Neural cell (in vitro differentiated cells): ENCODE measurements at regions not wholly inside any gene's neighbourhood (a gene's known extent, or its start where the extent isn't known, plus 50 kb on each side); places are given as distances from the start of the nearest gene placed in this dataset.

ENCODE experiments used
- H2AFZ ChIP-seq: fragments of 200-600, 300-800 bp; sonication (generic), shearing (Covaris generic); 2 replicates; pipeline ENCODE4 v1.6.0; 2014; ENCODE audit warnings: low read depth, mild to moderate bottlenecking, antibody characterized with exemption, low read length, moderate library complexity
- H3F3A ChIP-seq: fragments of 200-600 bp; shearing (Covaris generic); 2 replicates; pipeline ENCODE4 v1.6.1; 2016; ENCODE audit warnings: mild to moderate bottlenecking, moderate library complexity, mixed read lengths, antibody characterized with exemption, low read length; ENCODE audit not compliant: insufficient read depth, poor library complexity, severe bottlenecking
- H3K27ac ChIP-seq: fragments of 200-600, 300-800 bp; sonication (generic), shearing (Covaris generic); 2 replicates; pipeline ENCODE4 v1.5.1; 2014; ENCODE audit warnings: mild to moderate bottlenecking, low read length, moderate library complexity
- H3K27me3 ChIP-seq: fragments of 300-800, 200-600 bp; sonication (generic), shearing (Covaris generic); 2 replicates; pipeline ENCODE4 v1.6.0; 2014; ENCODE audit warnings: mild to moderate bottlenecking, low read depth, low read length, moderate library complexity; ENCODE audit not compliant: insufficient read depth
- H3K36me3 ChIP-seq: fragments of 300-800, 200-600 bp; sonication (generic), shearing (Covaris generic); 2 replicates; pipeline ENCODE4 v1.5.1; 2014; ENCODE audit warnings: mild to moderate bottlenecking, antibody characterized with exemption, low read length, moderate library complexity; ENCODE audit not compliant: insufficient read depth
- H3K4me2 ChIP-seq: fragments of 300-800, 200-600 bp; sonication (generic), shearing (Covaris generic); 2 replicates; pipeline ENCODE4 v1.6.0; 2014; ENCODE audit warnings: mild to moderate bottlenecking, low read length
- H3K4me3 ChIP-seq: fragments of 300-800, 200-600 bp; sonication (generic), shearing (Covaris generic); 2 replicates; pipeline ENCODE4 v1.5.1; 2014; ENCODE audit warnings: mild to moderate bottlenecking, low read length, moderate library complexity
- H3K79me2 ChIP-seq: fragments of 200-600 bp; shearing (Covaris generic); replicated peaks from 2 replicates; pipeline ENCODE4 v1.6.0; 2014; ENCODE audit warnings: mild to moderate bottlenecking, low read length, moderate library complexity; ENCODE audit not compliant: insufficient read depth
- H3K9ac ChIP-seq: fragments of 300-800, 200-600 bp; sonication (generic), shearing (Covaris generic); 2 replicates; pipeline ENCODE4 v1.6.1; 2016; ENCODE audit warnings: mild to moderate bottlenecking, low read length, mixed read lengths
- H3K9me2 ChIP-seq: fragments of 200-600 bp; shearing (Covaris generic); 2 replicates; pipeline ENCODE4 v1.6.1; 2016; ENCODE audit warnings: mild to moderate bottlenecking, low read length, mixed read lengths; ENCODE audit not compliant: insufficient read depth
- H3K9me3 ChIP-seq: fragments of 200-600, 300-800 bp; sonication (generic), shearing (Covaris generic); 2 replicates; pipeline ENCODE4 v1.6.1; 2016; ENCODE audit warnings: mild to moderate bottlenecking, mixed run types, low read length, moderate library complexity, mixed read lengths
- H4K20me1 ChIP-seq: fragments of 200-600 bp; shearing (Covaris generic); 2 replicates; pipeline ENCODE4 v1.6.1; 2016; ENCODE audit warnings: mild to moderate bottlenecking, mixed run types; ENCODE audit not compliant: insufficient read depth
- EP300 ChIP-seq: fragments of 450-650 bp; conservative IDR thresholded peaks from 2 replicates; pipeline ENCODE4 v1.6.1; 2014; ENCODE audit warnings: antibody characterized with exemption, mild to moderate bottlenecking, moderate library complexity; ENCODE audit not compliant: poor library complexity, severe bottlenecking
- EZH2 ChIP-seq: fragments of 200-600, 300-800 bp; shearing (Covaris generic), sonication (generic); IDR thresholded peaks from 2 replicates; pipeline ENCODE4 v1.6.1; 2014; ENCODE audit warnings: antibody characterized with exemption, low read length, borderline replicate concordance, mild to moderate bottlenecking; ENCODE audit not compliant: insufficient read depth, poor library complexity, severe bottlenecking
- MXI1 ChIP-seq: fragments of 450-650 bp; conservative IDR thresholded peaks from 2 replicates; pipeline ENCODE4 v1.6.1; 2014; ENCODE audit warnings: antibody characterized with exemption, mild to moderate bottlenecking; ENCODE audit not compliant: poor library complexity, severe bottlenecking
- POLR2AphosphoS5 ChIP-seq: IDR thresholded peaks from 2 replicates; pipeline ENCODE4 v1.6.1; 2012
- RAD21 ChIP-seq: fragments of 450-650 bp; conservative IDR thresholded peaks from 2 replicates; pipeline ENCODE4 v1.6.1; 2014; ENCODE audit warnings: antibody characterized with exemption, mild to moderate bottlenecking, moderate library complexity
- SMC3 ChIP-seq: fragments of 450-650 bp; conservative IDR thresholded peaks from 2 replicates; pipeline ENCODE4 v1.6.1; 2014; ENCODE audit warnings: antibody characterized with exemption, mild to moderate bottlenecking, moderate library complexity; ENCODE audit not compliant: poor library complexity
- TAF1 ChIP-seq: IDR thresholded peaks from 2 replicates; pipeline ENCODE4 v1.6.1; 2012; ENCODE audit warnings: low read depth
- TF ChIP-seq, protein P1 (sequence below): fragments of 450-650 bp; IDR thresholded peaks from 2 replicates; pipeline ENCODE4 v1.5.1; 2014; ENCODE audit warnings: antibody characterized with exemption, mild to moderate bottlenecking, moderate library complexity; ENCODE audit not compliant: poor library complexity, severe bottlenecking
- TF ChIP-seq, protein P2 (sequence below): IDR thresholded peaks from 2 replicates; pipeline ENCODE4 v1.6.1; 2012; ENCODE audit warnings: borderline replicate concordance

DNA sequence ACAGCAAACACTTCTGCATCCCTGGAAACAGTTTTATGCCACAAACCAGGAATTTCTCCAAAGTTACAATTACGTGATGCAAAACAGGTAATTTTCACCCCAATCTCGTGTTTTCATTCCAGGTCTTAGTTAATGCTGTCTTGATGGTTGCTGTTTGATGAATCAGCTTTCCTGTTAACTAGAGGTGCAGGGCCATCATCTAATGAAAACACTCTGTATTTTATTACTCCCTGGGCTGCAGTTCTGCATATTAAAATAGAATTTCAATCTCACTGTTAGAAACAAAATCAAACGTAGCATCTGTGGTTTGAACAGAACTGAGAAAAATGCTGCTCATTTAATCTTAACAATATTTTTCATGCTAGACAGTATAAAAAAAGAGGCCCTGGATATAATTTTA, 129.4 kb downstream of the TUSC1 start:
- TF ChIP-seq EZH2 (no peak), EP300 (no peak), MXI1 (no peak), SMC3 (no peak), TAF1 (no peak), POLR2AphosphoS5 (no peak), RAD21 (no peak)
- TF ChIP-seq, protein P1, sequence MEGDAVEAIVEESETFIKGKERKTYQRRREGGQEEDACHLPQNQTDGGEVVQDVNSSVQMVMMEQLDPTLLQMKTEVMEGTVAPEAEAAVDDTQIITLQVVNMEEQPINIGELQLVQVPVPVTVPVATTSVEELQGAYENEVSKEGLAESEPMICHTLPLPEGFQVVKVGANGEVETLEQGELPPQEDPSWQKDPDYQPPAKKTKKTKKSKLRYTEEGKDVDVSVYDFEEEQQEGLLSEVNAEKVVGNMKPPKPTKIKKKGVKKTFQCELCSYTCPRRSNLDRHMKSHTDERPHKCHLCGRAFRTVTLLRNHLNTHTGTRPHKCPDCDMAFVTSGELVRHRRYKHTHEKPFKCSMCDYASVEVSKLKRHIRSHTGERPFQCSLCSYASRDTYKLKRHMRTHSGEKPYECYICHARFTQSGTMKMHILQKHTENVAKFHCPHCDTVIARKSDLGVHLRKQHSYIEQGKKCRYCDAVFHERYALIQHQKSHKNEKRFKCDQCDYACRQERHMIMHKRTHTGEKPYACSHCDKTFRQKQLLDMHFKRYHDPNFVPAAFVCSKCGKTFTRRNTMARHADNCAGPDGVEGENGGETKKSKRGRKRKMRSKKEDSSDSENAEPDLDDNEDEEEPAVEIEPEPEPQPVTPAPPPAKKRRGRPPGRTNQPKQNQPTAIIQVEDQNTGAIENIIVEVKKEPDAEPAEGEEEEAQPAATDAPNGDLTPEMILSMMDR: no peak
- TF ChIP-seq, protein P2, sequence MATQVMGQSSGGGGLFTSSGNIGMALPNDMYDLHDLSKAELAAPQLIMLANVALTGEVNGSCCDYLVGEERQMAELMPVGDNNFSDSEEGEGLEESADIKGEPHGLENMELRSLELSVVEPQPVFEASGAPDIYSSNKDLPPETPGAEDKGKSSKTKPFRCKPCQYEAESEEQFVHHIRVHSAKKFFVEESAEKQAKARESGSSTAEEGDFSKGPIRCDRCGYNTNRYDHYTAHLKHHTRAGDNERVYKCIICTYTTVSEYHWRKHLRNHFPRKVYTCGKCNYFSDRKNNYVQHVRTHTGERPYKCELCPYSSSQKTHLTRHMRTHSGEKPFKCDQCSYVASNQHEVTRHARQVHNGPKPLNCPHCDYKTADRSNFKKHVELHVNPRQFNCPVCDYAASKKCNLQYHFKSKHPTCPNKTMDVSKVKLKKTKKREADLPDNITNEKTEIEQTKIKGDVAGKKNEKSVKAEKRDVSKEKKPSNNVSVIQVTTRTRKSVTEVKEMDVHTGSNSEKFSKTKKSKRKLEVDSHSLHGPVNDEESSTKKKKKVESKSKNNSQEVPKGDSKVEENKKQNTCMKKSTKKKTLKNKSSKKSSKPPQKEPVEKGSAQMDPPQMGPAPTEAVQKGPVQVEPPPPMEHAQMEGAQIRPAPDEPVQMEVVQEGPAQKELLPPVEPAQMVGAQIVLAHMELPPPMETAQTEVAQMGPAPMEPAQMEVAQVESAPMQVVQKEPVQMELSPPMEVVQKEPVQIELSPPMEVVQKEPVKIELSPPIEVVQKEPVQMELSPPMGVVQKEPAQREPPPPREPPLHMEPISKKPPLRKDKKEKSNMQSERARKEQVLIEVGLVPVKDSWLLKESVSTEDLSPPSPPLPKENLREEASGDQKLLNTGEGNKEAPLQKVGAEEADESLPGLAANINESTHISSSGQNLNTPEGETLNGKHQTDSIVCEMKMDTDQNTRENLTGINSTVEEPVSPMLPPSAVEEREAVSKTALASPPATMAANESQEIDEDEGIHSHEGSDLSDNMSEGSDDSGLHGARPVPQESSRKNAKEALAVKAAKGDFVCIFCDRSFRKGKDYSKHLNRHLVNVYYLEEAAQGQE: no peak
- Histone ChIP-seq H3K9me2 (no peaks in the 10 kb centered on the region), H3K27ac (no peak overlapping the region), H2AFZ (no peak overlapping the region), H3K36me3 (no peaks in the 10 kb centered on the region), H3F3A (no peaks in the 10 kb centered on the region), H4K20me1 (no peaks in the 10 kb centered on the region), H3K4me3 (no peak overlapping the region), H3K79me2 (no peaks in the 10 kb centered on the region), H3K4me2 (no peak overlapping the region), H3K27me3 (no peaks in the 10 kb centered on the region), H3K9me3 (no peaks in the 10 kb centered on the region), H3K9ac (no peak overlapping the region)

DNA sequence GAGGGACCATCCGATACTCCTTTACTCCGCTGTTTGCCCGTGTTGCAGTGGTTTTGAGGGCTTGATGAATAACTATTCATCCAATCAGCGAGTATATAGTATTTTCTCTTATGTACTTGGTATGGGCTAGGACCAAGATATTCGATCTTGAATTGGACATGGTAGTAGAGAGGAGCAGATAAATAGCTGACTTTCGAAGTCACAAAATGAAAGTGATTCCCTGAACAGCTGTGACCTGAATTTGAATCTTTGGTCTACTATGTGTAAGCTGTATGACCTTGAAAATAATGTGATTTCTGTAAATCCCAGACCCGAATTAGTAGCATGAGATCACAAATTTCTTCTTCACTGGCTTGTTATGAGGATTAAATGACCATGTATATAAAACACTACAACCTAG, 134.4 kb downstream of the TUSC1 start:
- Histone ChIP-seq H3K9me3 (no peaks in the 10 kb centered on the region), H3K9me2 (no peaks in the 10 kb centered on the region), H2AFZ (no peak overlapping the region), H3K27ac (no peak overlapping the region), H3K79me2 (no peaks in the 10 kb centered on the region), H3K4me2 (no peak overlapping the region), H3K4me3 (no peak overlapping the region), H3K9ac (no peak overlapping the region), H3K36me3 (no peaks in the 10 kb centered on the region), H3F3A (no peaks in the 10 kb centered on the region), H3K27me3 (no peaks in the 10 kb centered on the region), H4K20me1 (no peaks in the 10 kb centered on the region)
- TF ChIP-seq EP300: no peak

DNA sequence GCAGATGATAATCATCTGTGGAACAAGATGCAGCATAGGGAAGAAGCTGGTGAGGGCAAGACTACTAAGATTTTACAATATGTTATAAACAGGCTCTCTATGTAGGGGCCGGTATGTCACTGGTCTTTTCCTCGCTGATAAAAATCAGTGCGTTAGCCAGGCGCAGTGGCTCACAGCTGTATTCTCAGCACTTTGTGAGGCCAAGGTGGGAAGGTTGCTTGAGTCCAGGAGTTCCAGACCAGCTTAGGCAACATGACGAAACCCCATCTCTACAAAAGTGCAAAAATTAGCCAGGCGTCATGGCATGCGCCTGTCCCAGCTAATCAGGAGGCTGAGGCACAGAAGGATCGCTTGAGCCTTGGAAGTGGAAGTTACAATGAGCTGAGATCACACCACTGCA, 135.9 kb downstream of the TUSC1 start:
- no peaks in the 10 kb centered on the region for H3K9me3 ChIP-seq
- no peak overlapping the region for H2AFZ ChIP-seq
- no peak overlapping the region for H3K4me3 ChIP-seq
- H4K20me1 ChIP-seq: no peaks in the 10 kb centered on the region
- H3K9me2 ChIP-seq: no peaks in the 10 kb centered on the region
- no peaks in the 10 kb centered on the region for H3K36me3 ChIP-seq
- H3K9ac ChIP-seq: no peak overlapping the region
- H3K27ac ChIP-seq: no peak overlapping the region
- no peaks in the 10 kb centered on the region for H3K27me3 ChIP-seq
- no peak overlapping the region for H3K4me2 ChIP-seq
- TF ChIP-seq EZH2 (no peak), MXI1 (no peak), SMC3 (no peak), TAF1 (no peak), RAD21 (no peak), EP300 (no peak), POLR2AphosphoS5 (no peak)
- TF ChIP-seq, protein P2: no peak
- TF ChIP-seq, protein P1: no peak
- H3K79me2 ChIP-seq: no peaks in the 10 kb centered on the region
- no peaks in the 10 kb centered on the region for H3F3A ChIP-seq
